AG09309 (cell line): ENCODE measurements at regions not wholly inside any gene's neighbourhood (a gene's known extent, or its start where the extent isn't known, plus 50 kb on each side); places are given as distances from the start of the nearest gene placed in this dataset.

Source experiments
- DNase-seq: peaks from one replicate; pipeline ENCODE4 v3.0.0-alpha.2; 2010; ENCODE audit warnings: low read depth
- H3K4me3 ChIP-seq: 2 replicates; pipeline ENCODE4 v1.5.1; 2011; ENCODE audit warnings: mild to moderate bottlenecking, low read depth, low read length, moderate library complexity; ENCODE audit not compliant: control insufficient read depth
- TF ChIP-seq, protein P1 (sequence below): IDR thresholded peaks from 2 replicates; pipeline ENCODE4 v1.5.1; 2011; ENCODE audit warnings: mild to moderate bottlenecking, low read depth, low read length, inconsistent platforms; ENCODE audit not compliant: insufficient read depth, control insufficient read depth; ENCODE audit errors: missing control alignments

DNA sequence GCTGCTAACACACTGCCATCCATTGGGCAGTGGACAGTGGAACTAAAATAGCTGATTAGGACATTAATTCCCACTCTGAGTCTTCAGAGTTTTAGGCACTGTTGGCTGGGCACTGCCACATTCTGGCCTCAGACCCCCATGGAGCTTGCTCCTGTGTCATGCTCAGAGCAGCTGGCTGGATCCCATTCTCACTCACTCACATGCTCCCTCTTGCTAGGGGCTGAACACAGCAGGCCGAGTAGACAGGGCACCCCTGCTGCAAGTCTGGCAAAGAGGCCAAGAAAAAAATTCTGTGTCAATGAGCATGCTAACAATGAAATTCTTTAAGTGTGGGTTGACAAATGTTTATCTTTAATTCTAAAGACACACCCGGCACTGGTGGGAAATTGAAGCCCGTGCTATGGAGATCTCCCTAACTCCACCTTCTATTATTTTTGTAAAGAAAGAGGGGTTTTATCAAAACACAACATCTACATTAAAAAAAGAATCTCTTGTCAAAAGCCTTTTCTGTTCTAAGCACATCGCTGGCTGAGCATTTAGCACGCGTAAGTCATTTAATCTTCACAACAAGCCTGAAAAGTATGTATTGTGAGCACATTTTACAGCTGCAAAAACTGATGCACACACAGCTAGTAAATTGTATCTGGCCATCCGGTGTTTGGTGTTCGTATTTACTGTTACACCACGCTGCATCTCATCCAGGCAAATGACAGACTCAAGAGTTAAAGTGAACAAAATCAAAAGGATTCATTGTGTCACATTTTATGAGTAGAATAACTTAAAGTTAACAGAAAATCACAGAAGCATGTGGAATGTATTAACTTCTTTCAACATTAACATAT is 362.1 kb downstream of the PLOD2 start:
- TF ChIP-seq, protein P1, sequence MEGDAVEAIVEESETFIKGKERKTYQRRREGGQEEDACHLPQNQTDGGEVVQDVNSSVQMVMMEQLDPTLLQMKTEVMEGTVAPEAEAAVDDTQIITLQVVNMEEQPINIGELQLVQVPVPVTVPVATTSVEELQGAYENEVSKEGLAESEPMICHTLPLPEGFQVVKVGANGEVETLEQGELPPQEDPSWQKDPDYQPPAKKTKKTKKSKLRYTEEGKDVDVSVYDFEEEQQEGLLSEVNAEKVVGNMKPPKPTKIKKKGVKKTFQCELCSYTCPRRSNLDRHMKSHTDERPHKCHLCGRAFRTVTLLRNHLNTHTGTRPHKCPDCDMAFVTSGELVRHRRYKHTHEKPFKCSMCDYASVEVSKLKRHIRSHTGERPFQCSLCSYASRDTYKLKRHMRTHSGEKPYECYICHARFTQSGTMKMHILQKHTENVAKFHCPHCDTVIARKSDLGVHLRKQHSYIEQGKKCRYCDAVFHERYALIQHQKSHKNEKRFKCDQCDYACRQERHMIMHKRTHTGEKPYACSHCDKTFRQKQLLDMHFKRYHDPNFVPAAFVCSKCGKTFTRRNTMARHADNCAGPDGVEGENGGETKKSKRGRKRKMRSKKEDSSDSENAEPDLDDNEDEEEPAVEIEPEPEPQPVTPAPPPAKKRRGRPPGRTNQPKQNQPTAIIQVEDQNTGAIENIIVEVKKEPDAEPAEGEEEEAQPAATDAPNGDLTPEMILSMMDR, result no peak
- DNase-seq, result no peak
- H3K4me3 ChIP-seq, result no peak overlapping the region

DNA sequence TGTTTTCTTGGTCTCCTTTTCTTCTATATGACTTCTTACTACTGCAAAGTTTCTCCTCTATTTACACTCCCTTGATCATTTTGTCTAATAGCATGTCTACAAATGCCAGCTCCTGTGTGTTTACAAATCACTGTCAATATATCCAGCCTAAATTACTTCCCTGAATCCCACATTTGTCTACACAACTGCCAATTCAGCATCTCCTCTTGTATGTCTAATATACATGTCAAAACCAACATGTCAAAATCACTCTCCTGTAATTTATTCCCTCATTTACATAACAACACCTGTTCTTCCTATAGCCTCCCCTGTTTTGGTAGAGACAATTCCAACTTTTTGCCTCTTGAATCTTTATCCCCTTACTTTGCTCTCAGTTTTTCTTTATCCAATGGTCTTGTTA is 359.3 kb downstream of the PLOD2 start:
- H3K4me3 ChIP-seq, result no peak overlapping the region
- DNase-seq, result no peak
- TF ChIP-seq, protein P1, result no peak

DNA sequence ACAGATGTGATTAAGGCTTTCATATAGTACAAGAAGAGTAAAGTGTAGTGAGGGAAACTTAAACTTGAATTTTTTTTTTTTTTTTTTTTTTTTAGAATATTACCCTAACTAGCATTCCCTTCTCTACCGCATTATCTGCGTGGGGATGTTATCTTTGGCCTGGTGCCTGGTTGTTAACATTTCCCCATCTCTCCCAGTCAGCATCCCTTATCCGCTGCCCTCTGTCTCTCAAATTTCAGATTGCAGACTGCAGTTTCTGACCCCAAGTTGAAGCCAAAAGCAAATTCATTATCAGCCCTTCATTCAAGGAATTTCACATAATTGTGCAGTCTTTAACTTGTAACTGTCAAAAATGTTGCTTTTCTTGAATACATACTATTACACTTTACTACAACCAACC is 353.0 kb downstream of the PLOD2 start:
- peak; percentile 2 for DNase-seq
- no peak overlapping the region for H3K4me3 ChIP-seq
- TF ChIP-seq, protein P1, result peak; percentile 36

DNA sequence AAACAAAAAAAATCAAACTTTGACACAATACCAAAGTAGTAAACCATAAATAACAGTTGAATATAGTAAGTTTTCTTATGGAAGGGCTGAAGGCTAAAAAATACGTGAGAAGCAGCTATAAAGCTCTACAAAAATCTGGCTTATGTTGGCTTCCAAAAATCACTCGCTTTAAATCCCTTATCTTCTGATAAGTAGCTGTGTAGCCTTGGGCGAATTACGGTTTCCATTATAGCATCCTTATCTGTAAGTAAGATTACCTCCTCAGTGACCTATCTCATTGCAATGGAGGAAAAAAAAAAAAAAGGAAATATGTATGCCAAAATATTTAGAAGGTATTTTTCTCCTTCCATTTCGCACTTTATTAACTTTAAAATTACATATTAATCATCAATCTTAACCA is 348.6 kb downstream of the PLOD2 start:
- no peak overlapping the region for H3K4me3 ChIP-seq
- TF ChIP-seq, protein P1, result no peak
- DNase-seq, result no peak

DNA sequence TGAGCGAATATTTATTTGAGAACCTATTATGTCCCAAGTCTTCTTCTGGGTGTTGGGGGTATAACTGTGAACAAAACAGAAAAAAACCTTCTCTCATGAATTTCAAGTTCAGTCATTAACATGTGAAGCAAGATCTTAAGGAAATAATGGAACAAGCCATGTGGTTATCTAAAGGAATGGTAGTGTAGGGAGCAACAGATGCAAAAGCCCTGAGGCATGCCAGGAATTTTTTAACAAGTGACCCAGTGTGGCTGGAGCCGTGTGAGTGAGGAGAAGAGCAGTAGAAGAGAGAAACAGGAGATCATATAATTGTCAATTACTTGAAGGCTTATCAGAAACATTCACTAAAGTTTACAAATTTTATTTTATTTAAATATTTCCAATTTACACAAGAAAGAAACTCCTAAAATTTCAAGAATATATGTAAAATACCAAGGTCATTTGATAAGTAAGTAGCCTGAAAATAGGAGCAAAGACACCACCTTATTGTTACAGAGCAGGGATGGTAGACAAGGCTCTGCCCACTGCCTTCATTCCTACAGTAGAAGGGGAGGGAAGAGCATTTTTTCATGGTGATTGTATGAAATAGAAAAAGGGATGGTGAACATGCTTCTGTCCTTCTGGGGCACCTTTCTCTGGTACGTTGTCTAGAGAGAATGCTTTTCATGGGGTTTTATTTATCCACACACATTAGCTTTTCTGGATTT is 345.1 kb downstream of the PLOD2 start:
- no peak overlapping the region for H3K4me3 ChIP-seq
- TF ChIP-seq, protein P1, result no peak
- no peak for DNase-seq

DNA sequence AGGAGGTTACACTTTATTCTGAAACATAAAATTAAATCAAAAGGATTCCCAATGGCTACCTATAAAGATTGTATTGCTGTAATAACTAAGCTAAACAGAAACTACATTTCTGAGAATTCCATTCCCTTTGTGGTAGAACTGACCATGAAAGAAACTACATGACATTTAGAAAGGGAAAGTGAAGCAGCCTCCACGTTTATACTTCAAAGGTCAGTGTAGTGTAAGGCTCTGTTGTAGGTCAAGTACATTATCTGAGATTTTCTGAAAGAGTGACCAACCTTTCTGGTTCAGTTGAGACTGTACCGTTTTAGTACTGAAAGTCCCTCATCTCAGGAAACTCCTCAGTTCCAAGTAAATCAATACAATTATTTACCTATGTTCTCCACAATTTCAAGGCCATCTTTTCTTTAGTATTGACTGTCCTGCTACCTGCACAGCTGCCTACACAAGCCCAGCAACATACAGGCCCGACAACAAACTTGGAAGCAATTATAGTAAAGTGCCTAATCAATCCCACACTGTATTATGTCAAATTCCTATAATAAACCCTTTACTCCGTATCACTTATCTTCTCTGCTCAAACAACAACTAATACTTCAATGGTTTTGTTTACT is 343.0 kb downstream of the PLOD2 start:
- H3K4me3 ChIP-seq, result no peak overlapping the region
- DNase-seq, result no peak
- TF ChIP-seq, protein P1, result no peak
